ENCODE measurements at regions not wholly inside any gene's neighbourhood (a gene's known extent, or its start where the extent isn't known, plus 50 kb on each side); places are given as distances from the start of the nearest gene placed in this dataset.

DNA sequence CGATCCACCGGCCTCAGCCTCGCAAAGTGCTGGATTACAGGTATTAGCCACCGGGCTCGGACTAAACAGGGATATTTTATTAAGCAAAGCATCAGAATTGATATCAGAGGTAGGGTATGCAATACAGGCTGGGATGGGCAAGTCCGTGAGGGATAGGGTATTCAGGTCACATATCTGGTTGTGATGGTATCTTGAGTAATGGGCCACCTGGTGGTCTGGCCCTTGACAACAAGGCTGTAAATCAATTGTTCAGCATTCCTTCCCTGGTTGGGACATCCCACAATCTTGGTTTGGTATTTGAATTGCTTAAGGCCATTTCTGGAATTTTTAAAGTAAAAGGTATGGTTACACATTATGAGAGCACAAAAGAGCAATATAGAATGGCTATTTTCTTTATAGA, 1588.0 kb downstream of the SLITRK1 start:
- DNase-seq (ENCODE audit: low read depth): no peak
- H3K4me3 ChIP-seq (ENCODE audit: low read depth, low read length): no peak overlapping the region
- TF ChIP-seq, protein P1, sequence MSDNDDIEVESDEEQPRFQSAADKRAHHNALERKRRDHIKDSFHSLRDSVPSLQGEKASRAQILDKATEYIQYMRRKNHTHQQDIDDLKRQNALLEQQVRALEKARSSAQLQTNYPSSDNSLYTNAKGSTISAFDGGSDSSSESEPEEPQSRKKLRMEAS (IDR thresholded peaks at IDR 0.05; ENCODE audit: low read depth, low read length): no peak

DNA sequence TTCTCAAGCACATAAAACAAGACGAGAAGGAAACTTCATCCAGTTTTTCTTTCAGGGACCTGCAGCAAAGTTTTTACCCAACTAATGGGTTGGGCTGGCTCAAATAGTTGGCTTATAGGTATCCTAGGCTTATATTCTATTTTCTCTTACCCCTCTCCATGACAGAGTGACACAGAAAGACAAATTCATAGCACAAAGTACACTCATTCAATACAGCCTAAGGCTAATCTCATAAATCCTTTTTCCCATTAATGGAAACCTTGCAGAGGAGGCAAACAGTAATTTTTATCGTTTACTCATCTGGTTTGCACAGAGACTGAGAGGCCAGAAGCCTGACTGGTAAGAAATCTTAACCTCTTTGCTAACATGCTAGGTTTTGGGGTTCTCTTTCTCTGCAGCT, 1589.9 kb downstream of the SLITRK1 start:
- DNase-seq (ENCODE audit: low read depth): no peak
- no peak overlapping the region for H3K4me3 ChIP-seq (ENCODE audit: low read depth, low read length)
- TF ChIP-seq MYC (IDR thresholded peaks at IDR 0.05; ENCODE audit: low read depth, low read length): no peak
- TF ChIP-seq, protein P1 (IDR thresholded peaks at IDR 0.05; ENCODE audit: low read depth, low read length): no peak

DNA sequence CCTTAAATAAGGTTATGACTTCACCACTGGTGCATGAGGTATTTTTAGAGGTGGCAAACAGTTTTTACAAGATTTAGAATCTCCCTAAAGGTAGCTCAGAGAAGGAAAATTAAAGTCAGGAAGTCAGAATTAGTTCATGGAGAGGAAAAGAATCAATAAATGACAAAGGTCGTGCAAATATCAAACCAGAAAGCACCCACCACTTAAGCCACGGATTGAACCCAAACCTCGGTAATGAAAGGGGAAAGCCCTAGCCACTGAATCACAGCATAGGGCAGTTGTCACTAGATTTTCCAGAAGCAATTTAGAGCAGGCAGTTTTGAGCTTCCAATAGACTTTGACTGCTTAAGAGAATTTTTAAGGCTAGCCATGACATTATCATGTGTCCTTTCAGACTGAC, 1590.4 kb downstream of the SLITRK1 start:
- no peak overlapping the region for H3K4me3 ChIP-seq (ENCODE audit: low read depth, low read length)
- DNase-seq (ENCODE audit: low read depth): no peak

DNA sequence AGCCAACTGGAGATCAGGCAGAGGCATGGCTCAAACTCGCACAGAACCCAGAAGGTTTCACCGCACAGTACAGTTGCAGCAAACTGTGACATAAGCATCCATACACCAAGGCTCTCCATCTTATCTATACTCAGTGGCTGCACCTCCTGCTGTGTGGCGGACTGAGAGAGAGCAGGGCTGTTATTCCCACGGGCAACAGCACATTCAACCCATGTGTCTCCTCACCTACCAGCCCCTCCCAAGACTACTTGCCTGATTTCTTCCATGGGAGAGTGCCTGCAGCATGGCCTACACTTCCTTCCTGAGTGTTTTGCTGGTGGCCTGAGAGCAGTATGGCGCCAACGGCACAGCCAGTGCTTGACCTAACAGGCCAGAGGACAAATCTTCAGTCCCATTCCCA, 1606.6 kb downstream of the SLITRK1 start:
- TF ChIP-seq, protein P1 (IDR thresholded peaks at IDR 0.05; ENCODE audit: low read depth, low read length): no peak
- TF ChIP-seq MYC (IDR thresholded peaks at IDR 0.05; ENCODE audit: low read depth, low read length) (no peak), POLR2A (IDR thresholded peaks at IDR 0.05; ENCODE audit: extremely low read depth, insufficient read length) (no peak)
- TF ChIP-seq, protein P2, sequence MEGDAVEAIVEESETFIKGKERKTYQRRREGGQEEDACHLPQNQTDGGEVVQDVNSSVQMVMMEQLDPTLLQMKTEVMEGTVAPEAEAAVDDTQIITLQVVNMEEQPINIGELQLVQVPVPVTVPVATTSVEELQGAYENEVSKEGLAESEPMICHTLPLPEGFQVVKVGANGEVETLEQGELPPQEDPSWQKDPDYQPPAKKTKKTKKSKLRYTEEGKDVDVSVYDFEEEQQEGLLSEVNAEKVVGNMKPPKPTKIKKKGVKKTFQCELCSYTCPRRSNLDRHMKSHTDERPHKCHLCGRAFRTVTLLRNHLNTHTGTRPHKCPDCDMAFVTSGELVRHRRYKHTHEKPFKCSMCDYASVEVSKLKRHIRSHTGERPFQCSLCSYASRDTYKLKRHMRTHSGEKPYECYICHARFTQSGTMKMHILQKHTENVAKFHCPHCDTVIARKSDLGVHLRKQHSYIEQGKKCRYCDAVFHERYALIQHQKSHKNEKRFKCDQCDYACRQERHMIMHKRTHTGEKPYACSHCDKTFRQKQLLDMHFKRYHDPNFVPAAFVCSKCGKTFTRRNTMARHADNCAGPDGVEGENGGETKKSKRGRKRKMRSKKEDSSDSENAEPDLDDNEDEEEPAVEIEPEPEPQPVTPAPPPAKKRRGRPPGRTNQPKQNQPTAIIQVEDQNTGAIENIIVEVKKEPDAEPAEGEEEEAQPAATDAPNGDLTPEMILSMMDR (IDR thresholded peaks at IDR 0.05; ENCODE audit: low read depth, low read length): no peak
- no peak for DNase-seq (ENCODE audit: low read depth)
- no peak overlapping the region for H3K4me3 ChIP-seq (ENCODE audit: low read depth, low read length)

More for the DNA sequence above, 1590.4 kb downstream of the SLITRK1 start:
- no peak for TF ChIP-seq MYC (IDR thresholded peaks at IDR 0.05; ENCODE audit: low read depth, low read length)
- TF ChIP-seq, protein P2 (IDR thresholded peaks at IDR 0.05; ENCODE audit: low read depth, low read length): no peak
- TF ChIP-seq, protein P1 (IDR thresholded peaks at IDR 0.05; ENCODE audit: low read depth, low read length): no peak
- no peak for TF ChIP-seq POLR2A (IDR thresholded peaks at IDR 0.05; ENCODE audit: extremely low read depth, insufficient read length)

DNA sequence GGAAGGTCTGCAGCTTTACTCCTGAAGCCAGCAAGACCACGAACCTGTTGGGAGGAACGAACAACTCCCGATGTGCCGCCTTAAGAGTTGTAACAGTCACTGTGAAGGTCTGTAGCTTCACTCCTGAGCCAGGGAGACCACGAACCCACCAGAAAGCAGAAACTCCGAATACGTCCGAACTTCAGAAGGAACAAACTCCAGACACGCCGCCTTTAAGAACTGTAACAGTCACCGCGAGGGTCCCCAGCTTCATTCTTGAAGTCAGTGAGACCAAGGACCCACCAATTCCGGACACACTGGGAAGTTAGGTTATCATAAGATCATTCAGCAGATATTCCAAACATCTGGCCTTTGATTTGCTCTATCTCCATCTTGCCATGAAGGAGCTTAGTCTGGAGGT, 1623.0 kb downstream of the SLITRK1 start:
- no peak for DNase-seq (ENCODE audit: low read depth)
- no peak overlapping the region for H3K4me3 ChIP-seq (ENCODE audit: low read depth, low read length)
- TF ChIP-seq, protein P1 (IDR thresholded peaks at IDR 0.05; ENCODE audit: low read depth, low read length): no peak
- TF ChIP-seq MYC (IDR thresholded peaks at IDR 0.05; ENCODE audit: low read depth, low read length) (no peak), POLR2A (IDR thresholded peaks at IDR 0.05; ENCODE audit: extremely low read depth, insufficient read length) (no peak)
- TF ChIP-seq, protein P2 (IDR thresholded peaks at IDR 0.05; ENCODE audit: low read depth, low read length): no peak

DNA sequence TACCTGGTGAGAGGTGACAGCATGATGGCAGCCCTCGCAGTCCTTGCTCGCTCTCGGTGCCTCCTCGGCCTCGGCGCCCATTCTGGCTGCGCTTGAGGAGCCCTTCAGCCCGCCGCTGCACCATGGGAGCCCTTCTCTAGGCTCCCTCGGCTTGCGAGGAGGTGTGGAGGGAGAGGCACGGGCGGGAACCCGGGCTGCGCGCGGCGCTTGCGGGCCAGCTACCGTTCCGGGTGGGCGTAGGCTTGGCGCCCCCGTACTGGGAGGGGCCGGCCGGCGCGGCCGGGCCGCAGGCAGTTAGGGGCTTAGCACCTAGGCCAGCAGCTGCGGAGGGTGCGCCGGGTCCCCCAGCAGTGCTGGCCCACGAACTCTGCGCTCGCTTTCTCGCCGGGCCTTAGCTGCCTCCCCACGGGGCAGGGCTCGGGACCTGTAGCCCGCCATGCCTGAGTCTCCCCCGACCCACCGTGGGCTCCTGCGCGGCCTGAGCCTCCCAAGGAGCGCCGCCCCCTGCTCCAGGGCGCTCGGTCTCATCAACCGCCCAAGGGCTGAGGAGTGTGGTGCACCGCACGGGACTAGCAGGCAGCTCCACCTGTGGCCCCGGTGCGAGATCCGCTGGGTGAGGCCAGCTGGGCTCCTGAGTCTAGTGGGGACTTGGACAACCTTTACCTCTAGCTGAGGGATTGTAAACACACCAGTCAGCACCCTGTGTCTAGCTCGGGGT, 1624.3 kb downstream of the SLITRK1 start:
- no peak for DNase-seq (ENCODE audit: low read depth)
- TF ChIP-seq, protein P1 (IDR thresholded peaks at IDR 0.05; ENCODE audit: low read depth, low read length): no peak
- TF ChIP-seq, protein P2 (IDR thresholded peaks at IDR 0.05; ENCODE audit: low read depth, low read length): no peak
- TF ChIP-seq MYC (IDR thresholded peaks at IDR 0.05; ENCODE audit: low read depth, low read length): no peak
- no peak for TF ChIP-seq POLR2A (IDR thresholded peaks at IDR 0.05; ENCODE audit: extremely low read depth, insufficient read length)
- no peak overlapping the region for H3K4me3 ChIP-seq (ENCODE audit: low read depth, low read length)
